ENCODE measurements at regions not wholly inside any gene's neighbourhood (a gene's known extent, or its start where the extent isn't known, plus 50 kb on each side); places are given as distances from the start of the nearest gene placed in this dataset.

DNA sequence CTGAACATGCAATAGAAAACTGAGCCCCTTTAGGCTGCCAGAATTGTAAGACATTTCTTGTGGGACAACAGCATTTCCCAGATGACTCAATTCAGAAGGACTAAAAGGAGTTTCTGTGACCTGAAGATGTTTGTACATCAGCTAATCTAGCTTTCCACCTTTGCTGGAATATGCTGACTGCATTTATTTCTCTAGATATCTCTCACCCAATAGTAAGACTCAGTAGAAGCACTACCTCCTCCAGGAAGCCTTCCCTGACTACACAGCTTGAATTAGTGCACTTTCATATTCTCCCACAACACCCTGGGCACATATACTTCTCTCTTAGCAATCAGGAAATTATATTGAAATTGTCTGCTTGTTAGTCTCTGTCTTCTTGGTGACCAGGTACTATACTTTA, 98.1 kb upstream of the BLID start:
- TF ChIP-seq, protein P1, sequence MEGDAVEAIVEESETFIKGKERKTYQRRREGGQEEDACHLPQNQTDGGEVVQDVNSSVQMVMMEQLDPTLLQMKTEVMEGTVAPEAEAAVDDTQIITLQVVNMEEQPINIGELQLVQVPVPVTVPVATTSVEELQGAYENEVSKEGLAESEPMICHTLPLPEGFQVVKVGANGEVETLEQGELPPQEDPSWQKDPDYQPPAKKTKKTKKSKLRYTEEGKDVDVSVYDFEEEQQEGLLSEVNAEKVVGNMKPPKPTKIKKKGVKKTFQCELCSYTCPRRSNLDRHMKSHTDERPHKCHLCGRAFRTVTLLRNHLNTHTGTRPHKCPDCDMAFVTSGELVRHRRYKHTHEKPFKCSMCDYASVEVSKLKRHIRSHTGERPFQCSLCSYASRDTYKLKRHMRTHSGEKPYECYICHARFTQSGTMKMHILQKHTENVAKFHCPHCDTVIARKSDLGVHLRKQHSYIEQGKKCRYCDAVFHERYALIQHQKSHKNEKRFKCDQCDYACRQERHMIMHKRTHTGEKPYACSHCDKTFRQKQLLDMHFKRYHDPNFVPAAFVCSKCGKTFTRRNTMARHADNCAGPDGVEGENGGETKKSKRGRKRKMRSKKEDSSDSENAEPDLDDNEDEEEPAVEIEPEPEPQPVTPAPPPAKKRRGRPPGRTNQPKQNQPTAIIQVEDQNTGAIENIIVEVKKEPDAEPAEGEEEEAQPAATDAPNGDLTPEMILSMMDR (IDR thresholded peaks at IDR 0.05; ENCODE audit: control insufficient read depth, extremely low read depth, insufficient read depth) = no peak
- no peak for DNase-seq (ENCODE audit: low read depth)
- H3K4me3 ChIP-seq (ENCODE audit: low read depth, low read length) = no peak overlapping the region

DNA sequence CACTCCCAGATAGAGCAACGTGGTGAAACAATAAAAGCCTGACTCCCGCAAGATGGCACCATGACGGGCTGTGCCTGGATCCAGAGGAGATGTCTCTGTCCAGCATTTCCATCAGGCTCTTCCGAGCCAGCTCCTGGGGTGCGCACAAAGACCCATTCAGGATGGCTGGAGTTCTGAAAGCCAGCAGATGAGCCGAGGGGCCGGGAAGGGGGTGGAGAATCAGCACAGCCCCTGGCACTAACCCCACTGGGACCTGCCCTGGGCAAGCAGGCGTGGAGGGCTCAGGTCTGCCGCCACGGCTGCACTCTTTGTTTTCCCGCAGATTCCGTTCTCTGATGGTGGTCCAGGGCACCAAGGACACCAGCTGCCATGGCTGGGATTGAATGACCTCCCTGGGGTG, 97.2 kb upstream of the BLID start:
- TF ChIP-seq, protein P1 (IDR thresholded peaks at IDR 0.05; ENCODE audit: control insufficient read depth, extremely low read depth, insufficient read depth) = no peak
- no peak overlapping the region for H3K4me3 ChIP-seq (ENCODE audit: low read depth, low read length)

DNA sequence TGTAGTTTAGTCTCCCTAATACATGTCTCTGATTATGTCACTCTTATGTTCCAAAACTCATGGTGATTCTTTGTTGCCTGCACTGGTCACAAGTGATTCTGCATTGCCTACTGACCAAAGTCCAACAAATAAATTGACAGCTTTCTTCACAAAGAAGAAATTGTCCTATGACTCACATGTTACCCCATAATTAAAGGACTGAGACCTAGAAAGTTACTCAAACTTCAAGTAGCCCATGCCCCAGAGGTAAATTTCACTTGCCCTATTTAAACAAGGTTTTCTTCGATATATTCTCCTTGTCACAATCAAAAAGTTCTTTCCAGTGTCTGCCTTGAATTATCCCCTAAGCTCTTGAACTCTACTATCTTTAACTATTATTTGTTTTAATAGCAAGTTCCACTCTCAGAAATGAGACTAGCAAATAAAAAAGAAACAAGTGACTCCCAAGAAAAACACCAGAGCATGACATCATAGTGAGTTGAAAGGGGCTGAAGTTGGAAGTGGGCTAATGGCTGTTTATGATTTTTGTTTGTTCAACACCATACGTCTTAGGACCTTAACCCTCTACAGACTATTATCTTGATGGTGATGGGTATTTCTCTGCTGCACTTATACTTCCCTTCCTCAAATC, 94.5 kb upstream of the BLID start:
- DNase-seq (ENCODE audit: low read depth) = no peak
- TF ChIP-seq, protein P1 (IDR thresholded peaks at IDR 0.05; ENCODE audit: control insufficient read depth, extremely low read depth, insufficient read depth) = no peak
- no peak overlapping the region for H3K4me3 ChIP-seq (ENCODE audit: low read depth, low read length)

More for the DNA sequence above, 97.2 kb upstream of the BLID start:
- DNase-seq (ENCODE audit: low read depth) = no peak

DNA sequence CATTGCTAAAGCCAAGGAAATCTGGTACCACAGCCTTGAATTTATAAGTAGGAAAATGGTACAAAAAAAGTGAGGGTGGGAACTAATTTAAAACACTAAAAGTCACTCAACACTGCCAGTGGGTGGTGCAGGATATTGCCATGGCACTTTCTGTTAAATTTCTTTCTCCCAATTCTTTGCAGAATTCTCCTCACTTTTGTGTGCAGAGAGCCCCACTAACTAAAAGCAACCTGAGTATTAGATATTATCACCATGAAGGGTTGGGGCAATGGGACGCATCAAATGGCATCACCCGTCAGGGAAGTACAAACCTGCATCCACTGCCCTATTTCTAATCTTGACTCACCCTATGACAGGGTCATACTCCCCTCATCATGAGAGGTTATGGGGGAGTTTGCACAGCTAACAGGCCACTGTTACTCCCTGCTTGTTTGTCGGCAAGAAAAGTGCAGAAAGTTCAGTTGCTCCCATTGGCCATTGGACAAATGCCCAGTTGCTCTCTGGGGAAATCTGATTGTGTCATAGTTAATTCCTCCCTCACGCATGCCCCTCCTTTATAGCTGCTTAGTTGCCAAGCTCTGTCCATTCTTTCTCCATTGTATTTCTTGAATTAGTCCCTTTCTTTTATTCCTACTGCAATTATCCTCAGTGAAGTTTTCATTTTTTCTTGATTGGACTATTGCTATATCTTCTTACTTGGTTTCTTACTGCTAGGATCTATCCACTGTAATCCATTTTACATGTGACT, 93.8 kb upstream of the BLID start:
- no peak overlapping the region for H3K4me3 ChIP-seq (ENCODE audit: low read depth, low read length)
- no peak for DNase-seq (ENCODE audit: low read depth)
- TF ChIP-seq, protein P1 (IDR thresholded peaks at IDR 0.05; ENCODE audit: control insufficient read depth, extremely low read depth, insufficient read depth) = no peak

DNA sequence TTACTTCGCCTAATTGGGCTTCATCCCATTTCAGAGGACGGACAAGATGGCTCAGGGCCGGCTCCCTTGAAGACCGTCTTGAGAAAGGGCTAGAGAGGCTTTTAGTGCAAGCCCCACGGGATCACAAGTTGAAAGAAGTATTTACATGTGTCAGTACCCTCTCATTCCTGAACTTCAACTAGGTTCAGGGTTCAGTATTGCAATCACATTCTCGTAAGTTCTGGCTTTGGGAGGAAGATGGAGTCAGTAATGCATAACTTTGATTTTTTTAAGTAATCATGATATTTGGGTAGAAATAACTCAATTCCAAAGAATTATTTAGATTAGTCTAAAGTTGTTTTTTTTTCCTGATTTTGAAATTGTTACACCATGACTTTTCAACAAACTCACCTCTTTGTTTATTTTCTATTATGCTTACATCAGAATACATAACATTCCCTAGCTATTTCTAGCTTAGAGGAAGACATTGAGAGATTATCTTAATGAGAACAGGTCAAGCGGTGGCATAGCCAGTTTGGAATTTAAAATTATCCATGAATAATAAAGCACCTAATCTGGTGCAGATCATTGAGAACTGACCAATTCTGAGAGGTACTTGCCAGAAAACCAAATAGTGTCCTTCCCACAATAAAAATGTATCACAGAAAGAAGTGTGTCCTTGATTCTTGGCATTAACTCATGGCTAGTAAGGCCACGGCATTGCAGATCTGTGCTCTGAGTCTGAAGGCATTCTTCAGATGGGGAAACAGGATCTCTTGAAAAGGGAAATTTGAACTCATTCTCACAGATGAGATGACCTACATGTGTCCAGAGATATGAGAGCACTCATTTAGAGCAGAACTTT, 92.1 kb upstream of the BLID start:
- DNase-seq (ENCODE audit: low read depth) = no peak
- TF ChIP-seq, protein P1 (IDR thresholded peaks at IDR 0.05; ENCODE audit: control insufficient read depth, extremely low read depth, insufficient read depth) = no peak
- H3K4me3 ChIP-seq (ENCODE audit: low read depth, low read length) = no peak overlapping the region

DNA sequence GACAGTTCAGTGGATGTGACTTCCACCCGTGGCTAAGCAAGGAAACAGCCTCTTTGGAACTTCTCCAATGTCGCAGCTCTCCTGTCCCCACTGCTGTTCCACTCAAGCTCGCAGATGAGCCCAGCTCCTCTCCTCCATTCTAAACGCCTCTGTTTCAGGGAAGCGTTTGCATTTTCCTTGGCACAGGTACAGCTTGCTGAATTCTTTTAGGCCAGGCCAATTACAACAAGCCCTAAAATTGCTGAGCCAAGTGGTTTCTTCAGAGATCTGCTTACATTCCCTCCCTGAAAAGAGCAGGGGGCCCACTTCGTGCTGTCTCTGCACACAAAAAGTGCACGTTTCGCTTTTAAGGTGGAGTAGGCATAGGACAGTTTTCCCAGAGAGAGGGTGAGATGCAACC, 91.5 kb upstream of the BLID start:
- no peak for DNase-seq (ENCODE audit: low read depth)
- TF ChIP-seq, protein P1 (IDR thresholded peaks at IDR 0.05; ENCODE audit: control insufficient read depth, extremely low read depth, insufficient read depth) = no peak
- no peak overlapping the region for H3K4me3 ChIP-seq (ENCODE audit: low read depth, low read length)
